KMS-11 (cell line): ENCODE measurements at regions not wholly inside any gene's neighbourhood (a gene's known extent, or its start where the extent isn't known, plus 50 kb on each side); places are given as distances from the start of the nearest gene placed in this dataset.

Experiments used
- H2AFZ ChIP-seq: fragments of 200-600 bp; sonication (generic); 2 replicates; pipeline ENCODE4 v1.6.1; 2016; ENCODE audit warnings: antibody characterized with exemption, mixed run types, low read depth
- H3K27ac ChIP-seq: fragments of 200-600 bp; sonication (generic); 2 replicates; pipeline ENCODE4 v1.6.1; 2016; ENCODE audit warnings: mild to moderate bottlenecking, mixed run types
- H3K27me3 ChIP-seq: fragments of 200-600 bp; sonication (generic); 2 replicates; pipeline ENCODE4 v1.6.1; 2017; ENCODE audit warnings: mild to moderate bottlenecking, low read depth, mixed run types, moderate library complexity; ENCODE audit not compliant: insufficient read depth
- H3K36me3 ChIP-seq: fragments of 200-600 bp; sonication (generic); 2 replicates; pipeline ENCODE4 v1.6.1; 2017; ENCODE audit warnings: mild to moderate bottlenecking, mixed run types; ENCODE audit not compliant: insufficient read depth
- H3K4me1 ChIP-seq: fragments of 200-600 bp; sonication (generic); 2 replicates; pipeline ENCODE4 v1.6.1; 2016; ENCODE audit warnings: mild to moderate bottlenecking, low read depth, mixed run types; ENCODE audit not compliant: poor library complexity, severe bottlenecking
- H3K4me2 ChIP-seq: fragments of 200-600 bp; sonication (generic); 2 replicates; pipeline ENCODE4 v1.7.0; 2016; ENCODE audit warnings: mild to moderate bottlenecking, mixed run types
- H3K4me3 ChIP-seq: fragments of 200-600 bp; sonication (generic); IDR thresholded peaks from 2 replicates; pipeline ENCODE4 v1.6.1; 2017; ENCODE audit warnings: low read depth, low read length, mixed read lengths; ENCODE audit not compliant: insufficient read depth
- H3K79me2 ChIP-seq: fragments of 200-600 bp; sonication (generic); 2 replicates; pipeline ENCODE4 v1.6.1; 2016; ENCODE audit warnings: low read depth, mixed run types; ENCODE audit not compliant: insufficient read depth
- H3K9ac ChIP-seq: fragments of 200-600 bp; sonication (generic); 2 replicates; pipeline ENCODE4 v1.6.1; 2016; ENCODE audit warnings: mild to moderate bottlenecking, mixed run types
- H4K20me1 ChIP-seq: fragments of 200-600 bp; sonication (generic); 2 replicates; pipeline ENCODE4 v1.6.1; 2016; ENCODE audit warnings: mild to moderate bottlenecking, mixed run types; ENCODE audit not compliant: insufficient read depth
- CTCF ChIP-seq: fragments of 200-600 bp; sonication (generic); conservative IDR thresholded peaks from 2 replicates; pipeline ENCODE4 v1.6.1; 2017; ENCODE audit warnings: low read depth, mild to moderate bottlenecking, antibody characterized with exemption, low read length, moderate library complexity, mixed read lengths

- Histone ChIP-seq H2AFZ (no peak overlapping the region), H3K4me3 (no peak overlapping the region), H3K4me1 (peaks cover 6% of the 10 kb centered on the region), H4K20me1 (no peaks in the 10 kb centered on the region), H3K36me3 (no peaks in the 10 kb centered on the region), H3K9ac (no peak overlapping the region), H3K4me2 (no peak overlapping the region), H3K27ac (no peak overlapping the region), H3K79me2 (no peaks in the 10 kb centered on the region), H3K27me3 (no peaks in the 10 kb centered on the region)
- no peak for TF ChIP-seq CTCF
Observed at GRCh38 chr2:2839782-2840531, 508.9 kb upstream of the MYT1L start.

GRCh38 chr2:2839393-2839781 lies 508.3 kb upstream of the MYT1L start:
- Histone ChIP-seq H3K9ac (no peak overlapping the region), H2AFZ (no peak overlapping the region), H4K20me1 (no peaks in the 10 kb centered on the region), H3K27ac (no peak overlapping the region), H3K4me1 (peaks cover 6% of the 10 kb centered on the region), H3K79me2 (no peaks in the 10 kb centered on the region), H3K4me3 (no peak overlapping the region), H3K4me2 (no peak overlapping the region), H3K27me3 (no peaks in the 10 kb centered on the region), H3K36me3 (no peaks in the 10 kb centered on the region)
- no peak for TF ChIP-seq CTCF

GRCh38 chr2:2838548-2838845 lies 507.4 kb upstream of the MYT1L start:
- H4K20me1 ChIP-seq = no peaks in the 10 kb centered on the region
- TF ChIP-seq CTCF = no peak
- H3K27me3 ChIP-seq = no peaks in the 10 kb centered on the region
- H3K9ac ChIP-seq = no peak overlapping the region
- H2AFZ ChIP-seq = no peak overlapping the region
- no peak overlapping the region for H3K27ac ChIP-seq
- H3K4me1 ChIP-seq = peaks cover 6% of the 10 kb centered on the region
- no peak overlapping the region for H3K4me3 ChIP-seq
- no peaks in the 10 kb centered on the region for H3K79me2 ChIP-seq
- H3K4me2 ChIP-seq = no peak overlapping the region
- no peaks in the 10 kb centered on the region for H3K36me3 ChIP-seq

GRCh38 chr2:2837746-2838547 lies 506.9 kb upstream of the MYT1L start:
- H3K27me3 ChIP-seq = no peaks in the 10 kb centered on the region
- no peak overlapping the region for H3K9ac ChIP-seq
- H3K4me3 ChIP-seq = no peak overlapping the region
- H4K20me1 ChIP-seq = no peaks in the 10 kb centered on the region
- H3K4me1 ChIP-seq = peaks cover 6% of the 10 kb centered on the region
- H3K79me2 ChIP-seq = no peaks in the 10 kb centered on the region
- H3K36me3 ChIP-seq = no peaks in the 10 kb centered on the region
- no peak overlapping the region for H3K4me2 ChIP-seq
- H2AFZ ChIP-seq = no peak overlapping the region
- no peak overlapping the region for H3K27ac ChIP-seq
- TF ChIP-seq CTCF = no peak
